ENCODE measurements at regions not wholly inside any gene's neighbourhood (a gene's known extent, or its start where the extent isn't known, plus 50 kb on each side); places are given as distances from the start of the nearest gene placed in this dataset.

DNA sequence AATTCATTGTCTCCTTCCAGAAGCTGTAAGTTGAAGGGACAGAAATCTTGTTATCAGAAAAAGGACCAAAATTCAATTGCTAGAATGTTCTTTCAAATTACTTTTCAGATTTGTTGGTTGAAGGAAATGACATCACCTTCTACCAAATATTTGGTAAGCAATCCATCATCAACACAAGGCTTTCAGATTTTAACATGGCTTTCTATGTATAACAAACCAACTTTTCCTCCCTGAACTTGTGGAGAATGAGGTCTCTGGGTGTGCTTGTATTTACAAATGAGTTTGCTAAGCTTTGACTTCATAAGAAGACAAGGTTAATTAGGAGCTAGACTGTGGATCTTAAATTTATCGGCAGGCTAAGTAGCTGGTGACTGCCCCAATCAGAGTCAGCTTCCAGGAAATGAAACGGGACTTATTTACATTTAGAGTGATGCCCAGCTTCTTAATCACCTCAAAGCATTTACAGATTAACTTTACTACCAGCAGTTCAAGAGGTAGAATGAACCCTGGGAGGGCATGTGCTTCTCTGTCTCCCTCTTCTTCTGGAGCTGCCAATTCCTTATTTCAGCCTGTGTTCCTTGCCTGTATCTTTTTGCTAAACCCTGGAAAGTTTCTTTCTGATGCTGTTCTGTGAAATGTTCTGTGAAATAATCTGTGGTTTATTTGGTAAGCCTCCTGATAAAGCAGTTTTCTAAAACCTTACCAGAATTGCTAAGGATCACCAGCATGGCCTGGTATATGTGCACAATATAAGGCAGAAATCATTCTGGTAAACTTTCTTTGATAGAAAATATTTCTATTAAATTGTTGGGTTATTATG is 248.8 kb upstream of the FZD8 start:
- TF ChIP-seq ASH2L (IDR thresholded peaks at IDR 0.05; ENCODE audit: low read length) (no peak), NANOG (IDR thresholded peaks at IDR 0.05; ENCODE audit: insufficient read depth, low read depth, low read length, poor library complexity, severe bottlenecking) (no peak), ZNF274 (IDR thresholded peaks at IDR 0.05; ENCODE audit: borderline replicate concordance, extremely low read depth, low read length) (no peak)
- TF ChIP-seq, protein P1, sequence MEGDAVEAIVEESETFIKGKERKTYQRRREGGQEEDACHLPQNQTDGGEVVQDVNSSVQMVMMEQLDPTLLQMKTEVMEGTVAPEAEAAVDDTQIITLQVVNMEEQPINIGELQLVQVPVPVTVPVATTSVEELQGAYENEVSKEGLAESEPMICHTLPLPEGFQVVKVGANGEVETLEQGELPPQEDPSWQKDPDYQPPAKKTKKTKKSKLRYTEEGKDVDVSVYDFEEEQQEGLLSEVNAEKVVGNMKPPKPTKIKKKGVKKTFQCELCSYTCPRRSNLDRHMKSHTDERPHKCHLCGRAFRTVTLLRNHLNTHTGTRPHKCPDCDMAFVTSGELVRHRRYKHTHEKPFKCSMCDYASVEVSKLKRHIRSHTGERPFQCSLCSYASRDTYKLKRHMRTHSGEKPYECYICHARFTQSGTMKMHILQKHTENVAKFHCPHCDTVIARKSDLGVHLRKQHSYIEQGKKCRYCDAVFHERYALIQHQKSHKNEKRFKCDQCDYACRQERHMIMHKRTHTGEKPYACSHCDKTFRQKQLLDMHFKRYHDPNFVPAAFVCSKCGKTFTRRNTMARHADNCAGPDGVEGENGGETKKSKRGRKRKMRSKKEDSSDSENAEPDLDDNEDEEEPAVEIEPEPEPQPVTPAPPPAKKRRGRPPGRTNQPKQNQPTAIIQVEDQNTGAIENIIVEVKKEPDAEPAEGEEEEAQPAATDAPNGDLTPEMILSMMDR (IDR thresholded peaks at IDR 0.05; ENCODE audit: control extremely low read depth in 1 of 3, insufficient read depth in 1 of 3, low read depth in 1 of 3, low read length in 3 of 3) = no peak
- TF ChIP-seq, protein P2, sequence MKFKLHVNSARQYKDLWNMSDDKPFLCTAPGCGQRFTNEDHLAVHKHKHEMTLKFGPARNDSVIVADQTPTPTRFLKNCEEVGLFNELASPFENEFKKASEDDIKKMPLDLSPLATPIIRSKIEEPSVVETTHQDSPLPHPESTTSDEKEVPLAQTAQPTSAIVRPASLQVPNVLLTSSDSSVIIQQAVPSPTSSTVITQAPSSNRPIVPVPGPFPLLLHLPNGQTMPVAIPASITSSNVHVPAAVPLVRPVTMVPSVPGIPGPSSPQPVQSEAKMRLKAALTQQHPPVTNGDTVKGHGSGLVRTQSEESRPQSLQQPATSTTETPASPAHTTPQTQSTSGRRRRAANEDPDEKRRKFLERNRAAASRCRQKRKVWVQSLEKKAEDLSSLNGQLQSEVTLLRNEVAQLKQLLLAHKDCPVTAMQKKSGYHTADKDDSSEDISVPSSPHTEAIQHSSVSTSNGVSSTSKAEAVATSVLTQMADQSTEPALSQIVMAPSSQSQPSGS (IDR thresholded peaks at IDR 0.05; ENCODE audit: low read length) = no peak
